H1 (cell line): ENCODE measurements at regions not wholly inside any gene's neighbourhood (a gene's known extent, or its start where the extent isn't known, plus 50 kb on each side); places are given as distances from the start of the nearest gene placed in this dataset.

ENCODE experiments used
- CHD7 ChIP-seq: fragments of 300-600 bp; sonication (generic); IDR thresholded peaks from 2 replicates; pipeline ENCODE4 v1.7.1; 2012; ENCODE audit warnings: low read length, moderate library complexity, mild to moderate bottlenecking, inconsistent platforms; ENCODE audit not compliant: insufficient replicate concordance
- KDM4A ChIP-seq: IDR thresholded peaks from one replicate; pipeline ENCODE4 v1.7.1; 2012; ENCODE audit warnings: low read depth, mild to moderate bottlenecking, moderate library complexity, low read length, inconsistent platforms; ENCODE audit not compliant: severe bottlenecking
- YY1 ChIP-seq: IDR thresholded peaks from 2 replicates; pipeline ENCODE4 v1.6.1; 2011; ENCODE audit warnings: low read depth, mild to moderate bottlenecking, low read length

GRCh38 chrX:35741142-35741541 is 57.0 kb upstream of the MAGEB16 start (continued):
- no peak for TF ChIP-seq CHD7
- no peak for TF ChIP-seq KDM4A
- TF ChIP-seq YY1 = no peak
